NB4 (cell line): ENCODE measurements at regions not wholly inside any gene's neighbourhood (a gene's known extent, or its start where the extent isn't known, plus 50 kb on each side); places are given as distances from the start of the nearest gene placed in this dataset.

Experiments used
- DNase-seq: peaks from one replicate; pipeline ENCODE4 v3.0.0; 2010; ENCODE audit warnings: low read depth
- H3K4me3 ChIP-seq: one replicate; pipeline ENCODE4 v1.5.1; 2011; ENCODE audit warnings: mild to moderate bottlenecking, low read depth, low read length, moderate library complexity
- CTCF ChIP-seq: IDR thresholded peaks from one replicate; pipeline ENCODE4 v1.5.1; 2012; ENCODE audit warnings: low read depth, low read length
- MAX ChIP-seq: IDR thresholded peaks from 2 replicates; pipeline ENCODE4 v1.6.1; 2011; ENCODE audit warnings: low read depth, low read length
- MYC ChIP-seq: IDR thresholded peaks from 2 replicates; pipeline ENCODE4 v1.6.1; 2011; ENCODE audit warnings: low read depth, low read length
- POLR2A ChIP-seq: IDR thresholded peaks from 2 replicates; pipeline ENCODE4 v1.6.1; 2011; ENCODE audit warnings: mild to moderate bottlenecking; ENCODE audit not compliant: insufficient read length; ENCODE audit errors: extremely low read depth

GRCh38 chr10:78648256-78648860, 420.4 kb upstream of the ZMIZ1 start:
- H3K4me3 ChIP-seq = no peak overlapping the region
- TF ChIP-seq MYC = no peak
- TF ChIP-seq POLR2A = no peak
- TF ChIP-seq MAX = no peak
- TF ChIP-seq CTCF = no peak
- no peak for DNase-seq

GRCh38 chr10:78649429-78649828, 419.3 kb upstream of the ZMIZ1 start:
- DNase-seq = no peak
- no peak for TF ChIP-seq MAX
- no peak for TF ChIP-seq CTCF
- no peak for TF ChIP-seq MYC
- TF ChIP-seq POLR2A = no peak
- no peak overlapping the region for H3K4me3 ChIP-seq

DNA sequence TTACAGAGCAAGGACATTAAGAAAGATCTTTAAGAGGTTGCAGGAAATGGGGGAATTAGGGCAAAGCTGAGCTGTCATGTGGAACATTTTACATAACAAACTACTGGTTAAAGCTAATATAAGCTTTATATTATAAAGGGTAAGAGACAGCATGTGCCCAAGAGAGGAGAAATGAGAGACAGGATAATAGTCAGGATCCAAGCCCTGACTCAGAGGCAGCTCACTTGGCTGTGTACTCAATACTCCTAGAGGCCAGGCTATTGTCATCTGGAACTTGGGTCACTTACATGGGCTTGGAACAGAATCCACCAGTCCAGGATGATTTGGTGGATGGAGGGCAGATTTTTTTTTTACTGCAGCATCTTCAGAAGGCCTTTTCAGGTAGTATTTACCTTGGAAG, 418.6 kb upstream of the ZMIZ1 start:
- TF ChIP-seq MAX = no peak
- TF ChIP-seq MYC = no peak
- no peak for TF ChIP-seq POLR2A
- TF ChIP-seq CTCF = no peak
- no peak overlapping the region for H3K4me3 ChIP-seq

GRCh38 chr10:78651287-78651686, 417.5 kb upstream of the ZMIZ1 start:
- TF ChIP-seq POLR2A (no peak), CTCF (no peak), MYC (no peak), MAX (no peak)
- no peak for DNase-seq
- H3K4me3 ChIP-seq = no peak overlapping the region

More for the DNA sequence above, 418.6 kb upstream of the ZMIZ1 start:
- no peak for DNase-seq

DNA sequence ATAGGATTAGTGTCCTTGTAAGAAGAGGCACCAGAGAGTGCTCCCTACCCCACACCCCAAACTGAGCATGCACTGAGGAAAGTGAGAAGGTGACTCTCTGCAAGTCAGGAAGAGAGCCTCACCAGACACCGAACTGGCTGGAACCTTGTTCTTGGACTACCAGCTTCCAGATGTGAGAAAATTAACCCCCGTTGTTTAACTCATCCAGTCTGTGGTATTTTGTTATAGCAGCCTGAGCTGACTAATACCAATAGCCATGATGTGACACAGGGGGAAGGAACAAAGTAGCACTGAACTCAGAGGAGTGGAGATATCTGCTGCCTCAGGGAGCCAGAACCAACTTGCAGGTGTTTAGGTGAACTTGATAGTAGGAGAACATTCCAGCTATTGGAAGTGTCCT, 415.2 kb upstream of the ZMIZ1 start:
- H3K4me3 ChIP-seq = no peak overlapping the region
- no peak for DNase-seq
- no peak for TF ChIP-seq CTCF
- TF ChIP-seq POLR2A = no peak
- TF ChIP-seq MYC = no peak
- no peak for TF ChIP-seq MAX
